ENCODE measurements at regions not wholly inside any gene's neighbourhood (a gene's known extent, or its start where the extent isn't known, plus 50 kb on each side); places are given as distances from the start of the nearest gene placed in this dataset.

DNA sequence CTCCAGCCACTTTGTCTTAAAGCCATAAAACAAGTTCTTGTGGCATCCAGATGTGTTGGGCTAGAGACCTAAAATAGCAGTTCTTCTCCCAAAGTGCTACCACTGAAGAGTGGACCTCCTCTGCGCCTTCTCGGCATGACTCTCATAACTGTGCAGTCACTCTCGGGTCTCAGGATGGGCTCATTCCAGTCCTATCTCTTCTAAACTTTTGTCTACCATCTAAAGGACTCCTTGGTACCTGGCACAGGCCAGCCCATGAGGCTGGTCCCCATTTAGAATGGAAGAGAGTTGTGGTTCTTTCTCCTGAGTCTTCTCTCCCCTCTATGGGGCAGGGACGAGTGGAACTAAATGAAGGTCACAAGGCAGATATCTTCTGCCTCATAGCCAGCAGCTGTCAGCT, 272.0 kb upstream of the TMTC4 start:
- no TSS peak for BruUV-seq (replicated peaks)
- Histone ChIP-seq H2AK9ac (replicated peaks; ENCODE audit: low read depth, low read length, poor library complexity) (no peak overlapping the region), H3K27ac (ENCODE audit: insufficient read depth, low read length) (no peak overlapping the region), H3K9ac (ENCODE audit: low read depth, low read length) (no peak overlapping the region), H3K79me1 (ENCODE audit: low read depth in 1 of 2, low read length in 2 of 2) (no peaks in the 10 kb centered on the region), H2BK15ac (ENCODE audit: low read depth, low read length) (no peak overlapping the region), H2BK5ac (ENCODE audit: low read depth, low read length, poor library complexity, severe bottlenecking) (no peak overlapping the region), H4K20me1 (ENCODE audit: insufficient read depth, low read length) (no peaks in the 10 kb centered on the region), H3K56ac (ENCODE audit: extremely low read depth, insufficient read depth, low read length) (no peak overlapping the region), H3K27me3 (ENCODE audit: control insufficient read depth, insufficient read depth, low read length) (no peaks in the 10 kb centered on the region), H3K23ac (ENCODE audit: low read depth, low read length) (no peak overlapping the region), H4K91ac (ENCODE audit: insufficient read depth, low read depth, low read length) (no peak overlapping the region), H3K4me2 (ENCODE audit: low read depth, low read length) (no peak overlapping the region), H2AFZ (replicated peaks; ENCODE audit: low read length, poor library complexity) (no peak overlapping the region), H2BK20ac (ENCODE audit: low read depth, low read length) (no peak overlapping the region), H3K4me1 (ENCODE audit: control insufficient read depth, insufficient read depth, low read length) (no peaks in the 10 kb centered on the region), H4K8ac (ENCODE audit: low read depth in 2 of 2, low read length in 2 of 2) (no peak overlapping the region), H3K14ac (replicated peaks; ENCODE audit: low read depth, low read length) (no peak overlapping the region), H3K4ac (ENCODE audit: low read depth, low read length) (no peak overlapping the region), H2BK120ac (ENCODE audit: low read depth, low read length) (no peak overlapping the region), H4K5ac (ENCODE audit: low read depth, low read length) (no peak overlapping the region), H3K36me3 (ENCODE audit: control insufficient read depth, insufficient read depth, low read length) (no peaks in the 10 kb centered on the region), H2AK5ac (ENCODE audit: low read depth, low read length) (no peak overlapping the region), H3K18ac (ENCODE audit: low read depth, low read length) (no peak overlapping the region), H3K9me1 (ENCODE audit: insufficient read depth, low read length) (no peaks in the 10 kb centered on the region), H3K9me3 (ENCODE audit: control insufficient read depth, insufficient read depth, low read length) (peaks cover 2% of the 10 kb centered on the region; the same call in 1 of the 2 replicates), H3K4me3 (ENCODE audit: insufficient read depth, low read depth, low read length) (no peak overlapping the region)
- no CpG with 5 or more reads among the region's 4 CpGs for WGBS, 2 experiments (ENCODE audit: extremely low coverage in 2 of 2, insufficient read length in 1 of 2)
- in situ Hi-C loops (cut with MboI; ENCODE audit: low sequenced_read_pairs): no loop called here
- TF ChIP-seq NFE2L2 (IDR thresholded peaks at IDR 0.05; ENCODE audit: low read depth, low read length): no peak
- no peak for TF ChIP-seq BHLHE40 (IDR thresholded peaks at IDR 0.05; ENCODE audit: low read depth, low read length)
- TF ChIP-seq RAD21 (IDR thresholded peaks at IDR 0.05; ENCODE audit: low read length): no peak
- no peak for TF ChIP-seq CHD1 (IDR thresholded peaks at IDR 0.05; ENCODE audit: low read depth, low read length)
- TF ChIP-seq MXI1 (IDR thresholded peaks at IDR 0.05; ENCODE audit: borderline replicate concordance, low read depth, low read length): no peak
- no peak for TF ChIP-seq POLR2A (IDR thresholded peaks at IDR 0.05; ENCODE audit: low read depth, low read length)
- TF ChIP-seq RCOR1 (IDR thresholded peaks at IDR 0.05; ENCODE audit: insufficient replicate concordance, low read length): no peak
- no peak for TF ChIP-seq USF2 (IDR thresholded peaks at IDR 0.05; ENCODE audit: low read depth, low read length)
- TF ChIP-seq MAZ (IDR thresholded peaks at IDR 0.05; ENCODE audit: borderline replicate concordance, low read depth, low read length): no peak
- TF ChIP-seq FOS (IDR thresholded peaks at IDR 0.05; ENCODE audit: low read depth, low read length): no peak
- TF ChIP-seq RFX5 (IDR thresholded peaks at IDR 0.05; ENCODE audit: low read depth, low read length): no peak
- TF ChIP-seq SMC3 (IDR thresholded peaks at IDR 0.05; ENCODE audit: low read depth, low read length): no peak
- TF ChIP-seq MAFK (IDR thresholded peaks at IDR 0.05; ENCODE audit: low read depth, low read length): no peak
- POLR2A ChIA-PET (ENCODE audit: unreplicated experiment): no interaction called here
- no peak for ATAC-seq (ENCODE audit: low read depth)
- no peak for DNase-seq
- dilution Hi-C loops (cut with HindIII; ENCODE audit: low sequenced_read_pairs, unreplicated experiment): no loop called here
- intact Hi-C loops (cut with micrococcal nuclease): no loop called here
- CTCF ChIA-PET: no interaction called here
